Activated CD8-positive, alpha-beta memory T cell treated with anti-CD3 and anti-CD28 coated beads, Interleukin-2, amount 50 U/mL, for 48 hours (primary cell): ENCODE measurements at regions not wholly inside any gene's neighbourhood (a gene's known extent, or its start where the extent isn't known, plus 50 kb on each side); places are given as distances from the start of the nearest gene placed in this dataset.
"Not testable (repeated sequence)": the region's sequence is repeated elsewhere in the genome, so short reads cannot be mapped to it uniquely, and the experiment has no call there.

Experiments used
- DNase-seq: peaks from one replicate; pipeline ENCODE4 v3.0.0-alpha.2; 2020

GRCh38 chr2:173468266-173468793 is 113.7 kb downstream of the CDCA7 start:
- no peak for DNase-seq

- no peak for DNase-seq
These were observed 117.4 kb downstream of the CDCA7 start for GRCh38 chr2:173472112-173472511.

- DNase-seq, result no peak
These were observed 128.5 kb downstream of the CDCA7 start for GRCh38 chr2:173483137-173483536.

GRCh38 chr2:173488861-173489260 is 134.2 kb downstream of the CDCA7 start:
- no peak for DNase-seq

GRCh38 chr2:173491418-173491817 is 136.7 kb downstream of the CDCA7 start:
- DNase-seq, result no peak

GRCh38 chr2:173493874-173494273 is 139.2 kb downstream of the CDCA7 start:
- no peak for DNase-seq

- DNase-seq, result no peak
These were observed 142.1 kb downstream of the CDCA7 start for GRCh38 chr2:173496746-173497145.

- no peak for DNase-seq
These were observed 146.3 kb downstream of the CDCA7 start for GRCh38 chr2:173500953-173501352.

- DNase-seq, result no peak
These were observed 147.6 kb downstream of the CDCA7 start for GRCh38 chr2:173502296-173502695.

GRCh38 chr2:173511357-173511756 is 156.7 kb downstream of the CDCA7 start:
- no peak for DNase-seq

- DNase-seq, result no peak
These were observed 157.3 kb downstream of the CDCA7 start for GRCh38 chr2:173511942-173512341.

GRCh38 chr2:173513107-173513727 is 158.5 kb downstream of the CDCA7 start:
- no peak for DNase-seq

- no peak for DNase-seq
These were observed 166.2 kb downstream of the CDCA7 start for GRCh38 chr2:173520918-173521317.

- DNase-seq, result no peak
These were observed 166.9 kb downstream of the CDCA7 start for GRCh38 chr2:173521450-173522192.

GRCh38 chr2:173523497-173523896 is 168.8 kb downstream of the CDCA7 start:
- no peak for DNase-seq

- DNase-seq, result no peak
These were observed 169.7 kb downstream of the CDCA7 start for GRCh38 chr2:173524256-173524955.

- DNase-seq, result not testable (repeated sequence)
These were observed 178.3 kb downstream of the CDCA7 start for GRCh38 chr2:173532732-173533531.

GRCh38 chr2:173537694-173538093 is 183.0 kb downstream of the CDCA7 start:
- no peak for DNase-seq

GRCh38 chr2:173539615-173540014 is 184.9 kb downstream of the CDCA7 start:
- DNase-seq, result no peak

GRCh38 chr2:173544641-173545363 is 190.1 kb downstream of the CDCA7 start:
- no peak for DNase-seq

GRCh38 chr2:173545364-173545763 is 190.7 kb downstream of the CDCA7 start:
- DNase-seq, result no peak

GRCh38 chr2:173547499-173547898 is 192.8 kb downstream of the CDCA7 start:
- no peak for DNase-seq
